ENCODE measurements at regions not wholly inside any gene's neighbourhood (a gene's known extent, or its start where the extent isn't known, plus 50 kb on each side); places are given as distances from the start of the nearest gene placed in this dataset.

DNA sequence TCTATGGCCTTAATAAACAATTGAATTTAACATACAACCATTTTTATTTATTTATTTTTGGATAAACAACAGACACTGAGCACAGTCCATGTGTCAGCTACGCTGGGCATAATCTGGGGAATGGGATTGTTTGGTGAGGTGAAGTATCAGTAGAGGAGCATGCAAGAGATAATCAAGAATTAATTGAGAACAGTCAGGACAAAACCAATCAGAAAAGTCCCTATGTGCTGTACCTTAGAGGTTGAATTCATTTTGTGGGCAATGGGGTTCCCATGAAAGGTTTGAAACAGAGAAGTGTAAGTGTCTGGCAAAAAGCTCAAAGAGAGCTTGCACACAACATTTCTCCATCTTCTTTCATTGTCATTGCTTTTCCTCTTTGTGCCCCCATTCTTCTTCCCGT, 198.2 kb downstream of the RNF144A start:
- TF ChIP-seq, protein P1, sequence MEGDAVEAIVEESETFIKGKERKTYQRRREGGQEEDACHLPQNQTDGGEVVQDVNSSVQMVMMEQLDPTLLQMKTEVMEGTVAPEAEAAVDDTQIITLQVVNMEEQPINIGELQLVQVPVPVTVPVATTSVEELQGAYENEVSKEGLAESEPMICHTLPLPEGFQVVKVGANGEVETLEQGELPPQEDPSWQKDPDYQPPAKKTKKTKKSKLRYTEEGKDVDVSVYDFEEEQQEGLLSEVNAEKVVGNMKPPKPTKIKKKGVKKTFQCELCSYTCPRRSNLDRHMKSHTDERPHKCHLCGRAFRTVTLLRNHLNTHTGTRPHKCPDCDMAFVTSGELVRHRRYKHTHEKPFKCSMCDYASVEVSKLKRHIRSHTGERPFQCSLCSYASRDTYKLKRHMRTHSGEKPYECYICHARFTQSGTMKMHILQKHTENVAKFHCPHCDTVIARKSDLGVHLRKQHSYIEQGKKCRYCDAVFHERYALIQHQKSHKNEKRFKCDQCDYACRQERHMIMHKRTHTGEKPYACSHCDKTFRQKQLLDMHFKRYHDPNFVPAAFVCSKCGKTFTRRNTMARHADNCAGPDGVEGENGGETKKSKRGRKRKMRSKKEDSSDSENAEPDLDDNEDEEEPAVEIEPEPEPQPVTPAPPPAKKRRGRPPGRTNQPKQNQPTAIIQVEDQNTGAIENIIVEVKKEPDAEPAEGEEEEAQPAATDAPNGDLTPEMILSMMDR (conservative IDR thresholded peaks at IDR 0.05; ENCODE audit: low read depth, low read length): no peak
- TF ChIP-seq EZH2 (IDR thresholded peaks at IDR 0.05; ENCODE audit: borderline replicate concordance, low read depth, low read length, poor library complexity, severe bottlenecking): no peak
